ENCODE measurements at regions not wholly inside any gene's neighbourhood (a gene's known extent, or its start where the extent isn't known, plus 50 kb on each side); places are given as distances from the start of the nearest gene placed in this dataset.
"Not testable (repeated sequence)": the region's sequence is repeated elsewhere in the genome, so short reads cannot be mapped to it uniquely, and the experiment has no call there.

DNA sequence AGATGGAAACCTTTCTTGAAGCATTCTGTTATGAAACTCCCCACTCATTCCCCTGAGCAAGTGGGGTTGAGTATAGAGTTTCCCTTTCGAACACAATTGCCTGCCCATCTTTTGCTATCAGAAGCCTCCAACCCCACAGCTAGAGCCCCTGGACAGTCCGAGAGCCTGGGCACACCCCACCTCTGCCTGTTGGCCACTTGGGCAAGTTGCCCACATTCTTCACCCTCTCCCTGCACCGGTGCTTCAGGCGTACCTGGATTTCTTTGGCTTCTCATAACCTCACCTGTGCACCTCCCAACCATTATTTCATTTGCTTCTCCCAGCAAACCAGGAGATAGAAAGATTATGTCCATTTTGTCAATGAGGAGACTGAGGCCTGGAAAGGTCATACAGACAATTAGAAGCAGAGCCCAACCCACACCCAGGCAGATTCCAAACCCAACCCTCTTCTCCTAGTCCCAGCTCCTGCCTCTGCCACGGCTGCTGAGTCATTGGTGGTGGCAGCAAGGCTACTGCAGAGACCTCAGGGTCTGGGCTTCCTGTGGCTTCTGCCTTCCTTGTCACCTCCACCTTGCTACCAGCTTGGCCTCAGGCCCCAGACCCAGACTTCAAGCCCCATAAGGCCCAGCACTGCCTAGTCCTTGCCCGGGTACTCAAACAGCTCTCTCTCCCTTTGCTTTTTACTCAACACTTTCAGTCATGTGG, 118.7 kb upstream of the ZBTB40 start:
- Histone ChIP-seq H3K27me3 (replicated peaks; ENCODE audit: control insufficient read depth, insufficient read depth, low read length) (peaks cover 45% of the 10 kb centered on the region), H3K4me3 (ENCODE audit: low read length) (no peak overlapping the region), H3K36me3 (ENCODE audit: control insufficient read depth, insufficient read depth, low read length, severe bottlenecking) (no peaks in the 10 kb centered on the region), H3K9me3 (ENCODE audit: control insufficient read depth, low read length) (peaks cover 6% of the 10 kb centered on the region), H3K9ac (ENCODE audit: low read length) (no peak overlapping the region), H3K4me1 (ENCODE audit: control insufficient read depth, insufficient read depth, low read length) (peaks cover 8% of the 10 kb centered on the region)
- DNase-seq (ENCODE audit: low read depth): no peak

GRCh38 chr1:22333516-22334121, 118.0 kb upstream of the ZBTB40 start:
- peaks cover 6% of the 10 kb centered on the region for H3K9me3 ChIP-seq (ENCODE audit: control insufficient read depth, low read length)

GRCh38 chr1:22334860-22335550, 116.6 kb upstream of the ZBTB40 start:
- no peak overlapping the region for H3K4me3 ChIP-seq (ENCODE audit: low read length)
- H3K9ac ChIP-seq (ENCODE audit: low read length): no peak overlapping the region
- peaks cover 6% of the 10 kb centered on the region for H3K9me3 ChIP-seq (ENCODE audit: control insufficient read depth, low read length)
- peaks cover 55% of the 10 kb centered on the region for H3K27me3 ChIP-seq (replicated peaks; ENCODE audit: control insufficient read depth, insufficient read depth, low read length)
- no peaks in the 10 kb centered on the region for H3K36me3 ChIP-seq (ENCODE audit: control insufficient read depth, insufficient read depth, low read length, severe bottlenecking)
- peaks cover 8% of the 10 kb centered on the region for H3K4me1 ChIP-seq (ENCODE audit: control insufficient read depth, insufficient read depth, low read length)
- no peak for DNase-seq (ENCODE audit: low read depth)

More at GRCh38 chr1:22333516-22334121, 118.0 kb upstream of the ZBTB40 start:
- DNase-seq (ENCODE audit: low read depth): no peak
- H3K4me3 ChIP-seq (ENCODE audit: low read length): no peak overlapping the region
- H3K4me1 ChIP-seq (ENCODE audit: control insufficient read depth, insufficient read depth, low read length): peaks cover 8% of the 10 kb centered on the region
- no peaks in the 10 kb centered on the region for H3K36me3 ChIP-seq (ENCODE audit: control insufficient read depth, insufficient read depth, low read length, severe bottlenecking)
- no peak overlapping the region for H3K9ac ChIP-seq (ENCODE audit: low read length)
- peaks cover 43% of the 10 kb centered on the region for H3K27me3 ChIP-seq (replicated peaks; ENCODE audit: control insufficient read depth, insufficient read depth, low read length)

DNA sequence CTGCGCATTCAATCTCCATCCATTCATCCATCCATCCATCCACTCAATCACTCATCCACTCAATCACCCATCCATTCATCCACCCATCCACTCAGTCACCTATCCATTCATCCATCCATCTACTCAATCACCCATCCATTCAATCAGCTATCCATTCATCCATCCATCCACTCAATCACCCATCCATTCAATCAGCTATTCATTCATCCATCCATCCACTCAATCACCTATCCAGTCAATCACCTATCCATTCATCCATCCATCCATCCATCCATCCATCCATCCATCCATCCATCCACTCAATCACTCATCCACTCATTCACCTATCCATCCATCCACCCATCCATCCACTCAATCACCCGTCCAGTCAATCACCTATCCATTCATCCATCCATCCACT, 115.4 kb upstream of the ZBTB40 start:
- H3K4me3 ChIP-seq (ENCODE audit: low read length); DNase-seq (ENCODE audit: low read depth); H3K4me1 ChIP-seq (ENCODE audit: control insufficient read depth, insufficient read depth, low read length); H3K36me3 ChIP-seq (ENCODE audit: control insufficient read depth, insufficient read depth, low read length, severe bottlenecking); H3K9ac ChIP-seq (ENCODE audit: low read length); H3K9me3 ChIP-seq (ENCODE audit: control insufficient read depth, low read length): not testable (repeated sequence)
- H3K27me3 ChIP-seq (replicated peaks; ENCODE audit: control insufficient read depth, insufficient read depth, low read length): peaks cover 59% of the 10 kb centered on the region

DNA sequence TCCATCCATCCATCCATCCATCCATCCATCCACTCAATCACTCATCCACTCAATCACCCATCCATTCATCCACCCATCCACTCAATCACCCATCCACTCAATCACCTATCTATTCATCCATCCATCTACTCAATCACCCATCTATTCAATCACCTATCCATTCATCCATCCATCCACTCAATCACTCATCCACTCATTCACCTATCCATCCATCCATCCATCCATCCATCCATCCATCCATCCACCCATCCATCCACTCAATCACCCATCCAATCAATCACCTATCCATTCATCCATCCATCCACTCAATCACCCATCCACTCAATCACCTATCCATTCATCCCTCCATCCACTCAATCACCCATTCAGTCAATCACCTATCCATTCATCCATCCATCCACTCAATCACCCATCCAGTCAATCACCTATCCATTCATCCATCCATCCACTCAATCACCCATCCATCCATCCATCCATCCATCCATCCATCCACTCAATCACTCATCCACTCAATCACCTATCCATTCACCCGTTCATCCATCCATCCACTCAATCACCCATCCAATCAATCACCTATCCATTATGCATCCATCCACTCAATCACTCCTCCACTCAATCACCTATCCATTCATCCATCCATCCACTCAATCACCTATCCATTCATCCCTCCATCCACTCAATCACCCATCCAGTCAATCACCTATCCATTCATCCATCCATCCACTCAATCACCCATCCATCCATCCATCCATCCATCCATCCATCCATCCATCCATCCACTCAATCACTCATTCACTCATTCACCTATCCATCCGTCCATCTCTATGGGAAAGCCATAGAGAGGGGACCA, 114.7 kb upstream of the ZBTB40 start:
- not testable (repeated sequence) for H3K9ac ChIP-seq (ENCODE audit: low read length); DNase-seq (ENCODE audit: low read depth); H3K4me1 ChIP-seq (ENCODE audit: control insufficient read depth, insufficient read depth, low read length); H3K9me3 ChIP-seq (ENCODE audit: control insufficient read depth, low read length); H3K36me3 ChIP-seq (ENCODE audit: control insufficient read depth, insufficient read depth, low read length, severe bottlenecking); H3K4me3 ChIP-seq (ENCODE audit: low read length)
- H3K27me3 ChIP-seq (replicated peaks; ENCODE audit: control insufficient read depth, insufficient read depth, low read length): peaks cover 64% of the 10 kb centered on the region

GRCh38 chr1:22338071-22338765, 113.4 kb upstream of the ZBTB40 start:
- Histone ChIP-seq H3K4me3 (ENCODE audit: low read length) (no peak overlapping the region), H3K9me3 (ENCODE audit: control insufficient read depth, low read length) (peaks cover 6% of the 10 kb centered on the region), H3K36me3 (ENCODE audit: control insufficient read depth, insufficient read depth, low read length, severe bottlenecking) (no peaks in the 10 kb centered on the region), H3K4me1 (ENCODE audit: control insufficient read depth, insufficient read depth, low read length) (peaks cover 8% of the 10 kb centered on the region), H3K27me3 (replicated peaks; ENCODE audit: control insufficient read depth, insufficient read depth, low read length) (peaks cover 64% of the 10 kb centered on the region), H3K9ac (ENCODE audit: low read length) (no peak overlapping the region)
- no peak for DNase-seq (ENCODE audit: low read depth)

- peaks cover 16% of the 10 kb centered on the region for H3K4me1 ChIP-seq (ENCODE audit: control insufficient read depth, insufficient read depth, low read length)
- no peak for DNase-seq (ENCODE audit: low read depth)
- H3K27me3 ChIP-seq (replicated peaks; ENCODE audit: control insufficient read depth, insufficient read depth, low read length): peaks cover 59% of the 10 kb centered on the region
- no peaks in the 10 kb centered on the region for H3K36me3 ChIP-seq (ENCODE audit: control insufficient read depth, insufficient read depth, low read length, severe bottlenecking)
- H3K9ac ChIP-seq (ENCODE audit: low read length): no peak overlapping the region
- no peak overlapping the region for H3K4me3 ChIP-seq (ENCODE audit: low read length)
- peaks cover 6% of the 10 kb centered on the region for H3K9me3 ChIP-seq (ENCODE audit: control insufficient read depth, low read length)
Observed at GRCh38 chr1:22339237-22339636, 112.4 kb upstream of the ZBTB40 start.

DNA sequence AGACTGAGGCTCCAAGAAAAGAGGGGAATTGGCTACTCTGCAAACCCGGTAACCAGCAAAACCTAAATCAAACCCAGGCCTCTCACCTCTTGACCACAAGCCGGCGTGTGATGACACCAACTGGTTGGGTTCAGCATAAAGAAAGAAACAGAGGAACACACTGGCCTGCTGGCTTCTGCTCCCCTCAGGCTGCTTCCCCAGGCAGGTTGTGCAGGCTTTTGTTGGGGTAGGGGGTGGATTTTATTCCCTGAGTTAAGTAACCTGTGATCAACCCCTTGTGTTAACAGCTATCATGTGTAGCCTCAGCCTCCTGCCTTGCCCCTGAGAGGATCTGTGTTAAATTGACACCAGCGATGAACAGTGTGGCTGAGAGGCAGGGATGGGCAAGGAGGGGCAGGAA, 111.6 kb upstream of the ZBTB40 start:
- Histone ChIP-seq H3K4me3 (ENCODE audit: low read length) (no peak overlapping the region), H3K4me1 (ENCODE audit: control insufficient read depth, insufficient read depth, low read length) (peaks cover 16% of the 10 kb centered on the region), H3K36me3 (ENCODE audit: control insufficient read depth, insufficient read depth, low read length, severe bottlenecking) (no peaks in the 10 kb centered on the region), H3K27me3 (replicated peaks; ENCODE audit: control insufficient read depth, insufficient read depth, low read length) (peaks cover 58% of the 10 kb centered on the region), H3K9ac (ENCODE audit: low read length) (no peak overlapping the region), H3K9me3 (ENCODE audit: control insufficient read depth, low read length) (peaks cover 6% of the 10 kb centered on the region)
- DNase-seq (ENCODE audit: low read depth): no peak

DNA sequence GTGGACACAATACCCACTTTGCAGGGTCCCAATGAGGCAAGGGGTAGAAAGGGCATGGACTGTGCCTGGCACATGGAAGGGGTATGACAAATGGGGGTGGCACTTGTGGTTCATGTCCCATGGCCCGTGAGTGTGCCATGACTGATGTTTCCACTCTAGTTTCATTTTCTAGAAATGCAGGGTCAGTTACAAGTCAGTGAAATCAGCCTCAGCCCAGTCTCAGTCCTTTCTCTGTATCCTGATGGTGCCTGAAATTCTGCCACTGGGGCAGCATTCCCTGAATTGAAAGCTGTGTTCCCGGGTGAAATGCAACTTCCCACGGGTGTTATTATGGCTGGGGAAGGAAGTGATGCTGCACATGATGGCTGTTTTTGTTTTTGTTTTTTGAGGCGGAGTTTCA, 110.8 kb upstream of the ZBTB40 start:
- no peak overlapping the region for H3K4me3 ChIP-seq (ENCODE audit: low read length)
- H3K9ac ChIP-seq (ENCODE audit: low read length): no peak overlapping the region
- peaks cover 16% of the 10 kb centered on the region for H3K4me1 ChIP-seq (ENCODE audit: control insufficient read depth, insufficient read depth, low read length)
- peaks cover 58% of the 10 kb centered on the region for H3K27me3 ChIP-seq (replicated peaks; ENCODE audit: control insufficient read depth, insufficient read depth, low read length)
- DNase-seq (ENCODE audit: low read depth): no peak
- H3K9me3 ChIP-seq (ENCODE audit: control insufficient read depth, low read length): peaks cover 1% of the 10 kb centered on the region
- H3K36me3 ChIP-seq (ENCODE audit: control insufficient read depth, insufficient read depth, low read length, severe bottlenecking): no peaks in the 10 kb centered on the region

DNA sequence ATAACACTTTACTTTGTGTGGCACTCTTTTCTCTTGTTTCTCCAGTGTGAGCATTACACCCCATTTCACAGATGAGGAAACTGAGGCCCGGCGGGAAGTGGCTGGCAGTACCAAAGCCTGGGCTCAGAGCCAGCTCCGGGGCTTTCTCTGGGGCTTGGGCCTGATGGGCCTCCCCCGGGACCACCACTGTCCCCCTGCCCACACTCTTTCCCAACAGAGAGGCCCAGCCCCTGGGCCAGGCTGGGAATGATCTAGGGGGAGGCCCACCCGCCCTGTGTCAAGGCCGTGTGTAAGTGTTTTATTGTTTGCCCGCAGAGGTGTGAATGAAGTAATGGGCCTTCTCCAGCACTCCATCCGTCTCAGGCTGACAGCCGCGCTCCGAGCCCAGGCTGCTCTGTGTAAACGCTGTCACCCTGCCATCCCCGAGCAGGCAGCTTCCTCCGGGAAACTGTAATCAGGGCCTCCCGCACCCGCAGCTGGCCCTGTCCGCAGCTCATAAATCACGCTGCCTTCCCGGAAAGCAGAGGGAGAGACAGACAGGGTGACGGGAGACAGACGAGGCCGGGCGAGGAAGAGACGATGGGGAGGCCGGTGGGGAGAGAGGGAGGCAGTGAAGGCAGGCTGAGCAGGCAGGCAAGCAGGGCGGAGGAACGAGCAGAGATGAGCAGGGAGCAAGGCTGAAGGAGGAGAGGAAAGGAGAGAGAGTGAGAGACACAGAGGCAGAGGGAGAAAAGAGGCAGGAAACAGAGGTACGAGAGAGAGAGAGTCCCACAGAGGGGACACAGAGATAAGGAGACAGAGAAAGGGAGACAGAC, 109.7 kb upstream of the ZBTB40 start:
- peaks cover 16% of the 10 kb centered on the region for H3K4me1 ChIP-seq (ENCODE audit: control insufficient read depth, insufficient read depth, low read length)
- no peak overlapping the region for H3K4me3 ChIP-seq (ENCODE audit: low read length)
- H3K36me3 ChIP-seq (ENCODE audit: control insufficient read depth, insufficient read depth, low read length, severe bottlenecking): no peaks in the 10 kb centered on the region
- no peaks in the 10 kb centered on the region for H3K9me3 ChIP-seq (ENCODE audit: control insufficient read depth, low read length)
- H3K27me3 ChIP-seq (replicated peaks; ENCODE audit: control insufficient read depth, insufficient read depth, low read length): peaks cover 61% of the 10 kb centered on the region
- H3K9ac ChIP-seq (ENCODE audit: low read length): no peak overlapping the region
- DNase-seq (ENCODE audit: low read depth): peak; percentile 10

Measured in adipocyte (in vitro differentiated cells).